Keratinocyte (primary cell): ENCODE measurements at regions not wholly inside any gene's neighbourhood (a gene's known extent, or its start where the extent isn't known, plus 50 kb on each side); places are given as distances from the start of the nearest gene placed in this dataset.

Experiments used
- DNase-seq: peaks from one replicate; pipeline ENCODE4 v3.0.0-alpha.2; 2011; ENCODE audit warnings: low read depth, missing footprints, low spot score
- FAIRE-seq: peaks from 2 replicates; lab custom pipeline; 2011; peaks lifted over from hg19 to GRCh38; lab: Jason Lieb, UNC
- H2AFZ ChIP-seq: 2 replicates; pipeline ENCODE4 v1.6.0; 2012; ENCODE audit warnings: low read length, control low read depth, inconsistent platforms; ENCODE audit not compliant: control insufficient read depth
- H3K27ac ChIP-seq: 2 replicates; pipeline ENCODE4 v1.5.1; 2011; ENCODE audit warnings: low read length; ENCODE audit not compliant: control insufficient read depth, insufficient read depth
- H3K27me3 ChIP-seq: 3 replicates; pipeline ENCODE4 v1.6.0; 2011; ENCODE audit warnings: low read length; ENCODE audit not compliant: control insufficient read depth, insufficient read depth; ENCODE audit errors: extremely low read depth
- H3K36me3 ChIP-seq, 2 experiments: 2 replicates in 1 of 2; 3 replicates in 1 of 2; pipeline ENCODE4 v1.5.1; 2011; ENCODE audit warnings: low read length in 2 of 2, mild to moderate bottlenecking in 1 of 2; ENCODE audit not compliant: control insufficient read depth in 2 of 2, insufficient read depth in 2 of 2; ENCODE audit errors: extremely low read depth in 1 of 2
- H3K4me1 ChIP-seq: 3 replicates; pipeline ENCODE4 v1.5.1; 2011; ENCODE audit warnings: low read length; ENCODE audit not compliant: control insufficient read depth, insufficient read depth; ENCODE audit errors: extremely low read depth
- H3K4me2 ChIP-seq: 3 replicates; pipeline ENCODE4 v1.6.0; 2011; ENCODE audit warnings: low read depth, low read length; ENCODE audit not compliant: control insufficient read depth, insufficient read depth; ENCODE audit errors: extremely low read depth
- H3K4me3 ChIP-seq, 3 experiments: fragments of 200-600 bp in 1 of 3; sonication (generic) in 1 of 3; 2 replicates in 2 of 3; 3 replicates in 1 of 3; pipeline ENCODE4 v1.5.1; 2011 to 2016; ENCODE audit warnings: low read length in 3 of 3, mild to moderate bottlenecking in 3 of 3, control low read depth in 2 of 3, inconsistent platforms in 1 of 3, low read depth in 1 of 3, mixed read lengths in 1 of 3, mixed run types in 1 of 3, moderate library complexity in 1 of 3; ENCODE audit not compliant: control insufficient read depth in 2 of 3, insufficient read depth in 2 of 3; ENCODE audit errors: extremely low read depth in 1 of 3
- H3K79me2 ChIP-seq: 2 replicates; pipeline ENCODE4 v1.6.0; 2012; ENCODE audit warnings: low read length; ENCODE audit not compliant: control insufficient read depth, insufficient read depth
- H3K9ac ChIP-seq: 3 replicates; pipeline ENCODE4 v1.6.0; 2011; ENCODE audit warnings: low read length; ENCODE audit not compliant: control insufficient read depth, insufficient read depth; ENCODE audit errors: extremely low read depth
- H3K9me1 ChIP-seq: 3 replicates; pipeline ENCODE4 v1.6.0; 2011; ENCODE audit warnings: low read length; ENCODE audit not compliant: control insufficient read depth, insufficient read depth; ENCODE audit errors: extremely low read depth
- H3K9me3 ChIP-seq: 2 replicates; pipeline ENCODE4 v1.5.1; 2012; ENCODE audit warnings: low read depth, low read length; ENCODE audit not compliant: control insufficient read depth
- H4K20me1 ChIP-seq: 3 replicates; pipeline ENCODE4 v1.6.0; 2011; ENCODE audit warnings: low read length; ENCODE audit not compliant: control insufficient read depth, insufficient read depth; ENCODE audit errors: extremely low read depth
- EZH2 ChIP-seq: IDR thresholded peaks from one replicate; pipeline ENCODE4 v1.6.1; 2012; ENCODE audit warnings: inconsistent platforms, mild to moderate bottlenecking, low read length, moderate library complexity
- dilution Hi-C: fragments of 300-500 bp; cut with MboI; formaldehyde crosslinking; loops from one replicate; pipeline ENCODE4 v1.7.0; 2020; ENCODE audit warnings: low sequenced_read_pairs; ENCODE audit not compliant: extremely low pct_ligation_motif_present
- TF ChIP-seq, protein P1 (sequence below), 3 experiments: IDR thresholded peaks in 1 of 3; conservative IDR thresholded peaks in 1 of 3; optimal IDR thresholded peaks in 1 of 3; 2 replicates in 2 of 3; 3 replicates in 1 of 3; pipeline versions ENCODE3 to v1.5.1; 2011; ENCODE audit warnings: low read length in 3 of 3, mild to moderate bottlenecking in 3 of 3, moderate library complexity in 2 of 3, control low read depth in 1 of 3, inconsistent platforms in 1 of 3; ENCODE audit not compliant: insufficient read depth in 2 of 3; ENCODE audit errors: extremely low read depth in 1 of 3

GRCh38 chr3:177744873-177745606 lies 547.8 kb upstream of the TBL1XR1 start:
- H3K27ac ChIP-seq: no peak overlapping the region
- H3K4me1 ChIP-seq: peaks cover 32% of the 10 kb centered on the region
- no peaks in the 10 kb centered on the region for H3K36me3 ChIP-seq
- TF ChIP-seq, protein P1, sequence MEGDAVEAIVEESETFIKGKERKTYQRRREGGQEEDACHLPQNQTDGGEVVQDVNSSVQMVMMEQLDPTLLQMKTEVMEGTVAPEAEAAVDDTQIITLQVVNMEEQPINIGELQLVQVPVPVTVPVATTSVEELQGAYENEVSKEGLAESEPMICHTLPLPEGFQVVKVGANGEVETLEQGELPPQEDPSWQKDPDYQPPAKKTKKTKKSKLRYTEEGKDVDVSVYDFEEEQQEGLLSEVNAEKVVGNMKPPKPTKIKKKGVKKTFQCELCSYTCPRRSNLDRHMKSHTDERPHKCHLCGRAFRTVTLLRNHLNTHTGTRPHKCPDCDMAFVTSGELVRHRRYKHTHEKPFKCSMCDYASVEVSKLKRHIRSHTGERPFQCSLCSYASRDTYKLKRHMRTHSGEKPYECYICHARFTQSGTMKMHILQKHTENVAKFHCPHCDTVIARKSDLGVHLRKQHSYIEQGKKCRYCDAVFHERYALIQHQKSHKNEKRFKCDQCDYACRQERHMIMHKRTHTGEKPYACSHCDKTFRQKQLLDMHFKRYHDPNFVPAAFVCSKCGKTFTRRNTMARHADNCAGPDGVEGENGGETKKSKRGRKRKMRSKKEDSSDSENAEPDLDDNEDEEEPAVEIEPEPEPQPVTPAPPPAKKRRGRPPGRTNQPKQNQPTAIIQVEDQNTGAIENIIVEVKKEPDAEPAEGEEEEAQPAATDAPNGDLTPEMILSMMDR (optimal IDR thresholded peaks at IDR 0.05 in 1 of 3, IDR thresholded peaks at IDR 0.05 in 1 of 3, conservative IDR thresholded peaks at IDR 0.05 in 1 of 3; ENCODE audit: extremely low read depth in 1 of 3, insufficient read depth in 2 of 3, low read length in 3 of 3): no peak
- TF ChIP-seq EZH2: no peak
- no peaks in the 10 kb centered on the region for H4K20me1 ChIP-seq
- no peak overlapping the region for H3K9ac ChIP-seq
- DNase-seq (no peak), FAIRE-seq (peak; percentile 62)
- dilution Hi-C loops: no loop called here
- H3K4me3 ChIP-seq: no peak overlapping the region
- no peaks in the 10 kb centered on the region for H3K27me3 ChIP-seq
- H2AFZ ChIP-seq: no peak overlapping the region
- no peaks in the 10 kb centered on the region for H3K9me1 ChIP-seq
- H3K4me2 ChIP-seq: no peak overlapping the region
- H3K9me3 ChIP-seq: no peaks in the 10 kb centered on the region
- H3K79me2 ChIP-seq: no peaks in the 10 kb centered on the region

GRCh38 chr3:177745607-177746005 lies 548.3 kb upstream of the TBL1XR1 start:
- TF ChIP-seq, protein P1 (optimal IDR thresholded peaks at IDR 0.05 in 1 of 3, IDR thresholded peaks at IDR 0.05 in 1 of 3, conservative IDR thresholded peaks at IDR 0.05 in 1 of 3; ENCODE audit: extremely low read depth in 1 of 3, insufficient read depth in 2 of 3, low read length in 3 of 3): no peak
- no peak for TF ChIP-seq EZH2
- H2AFZ ChIP-seq: no peak overlapping the region
- no peak overlapping the region for H3K9ac ChIP-seq
- H3K79me2 ChIP-seq: no peaks in the 10 kb centered on the region
- H3K4me2 ChIP-seq: no peak overlapping the region
- no peak overlapping the region for H3K4me3 ChIP-seq
- H3K4me1 ChIP-seq: peaks cover 32% of the 10 kb centered on the region
- no peaks in the 10 kb centered on the region for H3K9me1 ChIP-seq
- H3K27me3 ChIP-seq: no peaks in the 10 kb centered on the region
- dilution Hi-C loops: no loop called here
- no peaks in the 10 kb centered on the region for H3K9me3 ChIP-seq
- no peaks in the 10 kb centered on the region for H3K36me3 ChIP-seq
- no peaks in the 10 kb centered on the region for H4K20me1 ChIP-seq
- no peak for FAIRE-seq
- no peak overlapping the region for H3K27ac ChIP-seq
- no peak for DNase-seq
